Astrocyte of the cerebellum (primary cell): ENCODE measurements at regions not wholly inside any gene's neighbourhood (a gene's known extent, or its start where the extent isn't known, plus 50 kb on each side); places are given as distances from the start of the nearest gene placed in this dataset.

Source experiments
- DNase-seq: peaks from one replicate; pipeline ENCODE4 v3.0.0-alpha.2; 2011; ENCODE audit warnings: low read depth
- H3K4me3 ChIP-seq: 2 replicates; pipeline ENCODE4 v1.5.1; 2011; ENCODE audit warnings: mild to moderate bottlenecking, low read depth, low read length, moderate library complexity
- in situ Hi-C: cut with HindIII; loops from 2 replicates; pipeline ENCODE4 v1.10.0; 2017; ENCODE audit warnings: low sequenced_read_pairs
- TF ChIP-seq, protein P1 (sequence below): IDR thresholded peaks from 2 replicates; pipeline ENCODE4 v1.5.1; 2012; ENCODE audit warnings: low read length, low read depth, moderate library complexity, mild to moderate bottlenecking; ENCODE audit errors: missing control alignments

DNA sequence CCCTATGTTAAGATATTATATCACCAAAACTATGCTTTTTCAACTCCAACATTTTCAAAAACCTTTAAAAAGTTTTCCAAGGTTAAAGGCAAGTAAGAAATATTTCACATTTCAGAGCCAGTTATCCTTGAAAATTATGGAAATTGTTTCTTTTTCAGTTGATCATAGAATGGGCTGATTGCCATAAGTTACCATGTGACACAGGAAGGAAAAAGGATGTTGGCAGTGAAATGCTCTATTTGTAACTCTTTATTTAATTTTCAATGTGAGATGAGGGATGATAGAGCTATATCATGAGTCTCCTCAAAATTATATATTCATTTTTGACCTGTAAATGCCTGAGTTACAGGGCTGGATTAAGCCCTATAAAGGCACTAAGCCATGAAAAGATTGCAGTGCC, 93.0 kb upstream of the PLS3 start:
- DNase-seq = no peak
- no peak overlapping the region for H3K4me3 ChIP-seq
- in situ Hi-C loops = no loop called here
- TF ChIP-seq, protein P1, sequence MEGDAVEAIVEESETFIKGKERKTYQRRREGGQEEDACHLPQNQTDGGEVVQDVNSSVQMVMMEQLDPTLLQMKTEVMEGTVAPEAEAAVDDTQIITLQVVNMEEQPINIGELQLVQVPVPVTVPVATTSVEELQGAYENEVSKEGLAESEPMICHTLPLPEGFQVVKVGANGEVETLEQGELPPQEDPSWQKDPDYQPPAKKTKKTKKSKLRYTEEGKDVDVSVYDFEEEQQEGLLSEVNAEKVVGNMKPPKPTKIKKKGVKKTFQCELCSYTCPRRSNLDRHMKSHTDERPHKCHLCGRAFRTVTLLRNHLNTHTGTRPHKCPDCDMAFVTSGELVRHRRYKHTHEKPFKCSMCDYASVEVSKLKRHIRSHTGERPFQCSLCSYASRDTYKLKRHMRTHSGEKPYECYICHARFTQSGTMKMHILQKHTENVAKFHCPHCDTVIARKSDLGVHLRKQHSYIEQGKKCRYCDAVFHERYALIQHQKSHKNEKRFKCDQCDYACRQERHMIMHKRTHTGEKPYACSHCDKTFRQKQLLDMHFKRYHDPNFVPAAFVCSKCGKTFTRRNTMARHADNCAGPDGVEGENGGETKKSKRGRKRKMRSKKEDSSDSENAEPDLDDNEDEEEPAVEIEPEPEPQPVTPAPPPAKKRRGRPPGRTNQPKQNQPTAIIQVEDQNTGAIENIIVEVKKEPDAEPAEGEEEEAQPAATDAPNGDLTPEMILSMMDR = no peak

DNA sequence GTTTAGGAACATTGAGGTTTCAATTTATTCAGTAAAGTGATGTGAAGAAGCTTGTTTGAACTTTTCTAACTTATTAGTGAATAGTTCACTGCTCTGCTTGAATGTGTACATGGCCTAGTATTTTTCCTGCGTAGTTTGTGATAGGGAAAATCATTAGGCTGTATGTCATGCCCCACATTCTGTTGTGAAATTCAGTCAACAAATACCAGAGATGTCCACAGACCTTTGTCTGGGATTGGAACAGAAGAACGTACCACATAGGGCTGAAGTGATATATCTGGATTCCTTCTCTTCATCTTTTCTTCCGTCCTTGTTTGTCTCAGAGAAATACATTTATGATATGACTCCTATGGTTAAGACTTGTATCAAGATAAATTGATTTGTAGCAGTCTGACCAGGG, 88.8 kb upstream of the PLS3 start:
- in situ Hi-C loops = no loop called here
- TF ChIP-seq, protein P1 = no peak
- no peak overlapping the region for H3K4me3 ChIP-seq
- no peak for DNase-seq

DNA sequence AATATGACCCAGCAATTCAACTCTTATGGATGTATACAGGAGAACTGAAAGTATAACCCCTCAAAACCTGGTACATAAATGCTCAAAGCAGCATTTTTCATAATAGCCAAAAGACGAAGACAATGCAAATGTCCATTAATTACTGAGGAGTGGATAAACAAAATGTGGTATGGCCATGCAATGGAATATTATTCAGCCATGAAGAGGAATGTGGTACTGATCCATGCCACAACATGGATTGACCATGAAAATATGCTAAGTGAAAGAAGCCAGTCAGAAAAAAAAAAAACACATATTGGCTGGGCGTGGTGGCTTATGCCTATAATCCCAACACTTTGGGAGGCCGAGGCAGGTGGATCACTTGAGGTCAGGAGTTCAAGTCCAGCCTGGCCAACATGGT, 74.5 kb upstream of the PLS3 start:
- TF ChIP-seq, protein P1 = no peak
- no peak for DNase-seq
- H3K4me3 ChIP-seq = no peak overlapping the region
- in situ Hi-C loops = no loop called here

DNA sequence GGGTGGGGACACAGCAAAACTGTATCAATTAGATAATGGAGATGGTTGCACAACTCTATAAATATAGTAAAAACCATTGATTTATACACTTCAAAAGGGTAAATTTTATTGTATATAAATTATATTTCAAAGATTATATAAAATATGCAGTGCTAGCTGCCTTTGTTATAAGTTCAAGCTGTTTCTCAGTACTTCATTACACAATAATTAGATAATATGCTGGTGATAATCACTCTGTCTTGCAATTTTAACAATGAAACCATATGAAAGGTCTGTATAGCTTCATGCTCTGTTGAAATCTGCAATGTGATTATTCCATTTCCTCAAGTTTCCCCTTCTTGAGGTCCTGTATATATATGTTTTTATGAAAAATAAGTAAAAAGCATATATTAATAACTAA, 73.4 kb upstream of the PLS3 start:
- no peak overlapping the region for H3K4me3 ChIP-seq
- no peak for DNase-seq
- in situ Hi-C loops = no loop called here
- TF ChIP-seq, protein P1 = no peak

DNA sequence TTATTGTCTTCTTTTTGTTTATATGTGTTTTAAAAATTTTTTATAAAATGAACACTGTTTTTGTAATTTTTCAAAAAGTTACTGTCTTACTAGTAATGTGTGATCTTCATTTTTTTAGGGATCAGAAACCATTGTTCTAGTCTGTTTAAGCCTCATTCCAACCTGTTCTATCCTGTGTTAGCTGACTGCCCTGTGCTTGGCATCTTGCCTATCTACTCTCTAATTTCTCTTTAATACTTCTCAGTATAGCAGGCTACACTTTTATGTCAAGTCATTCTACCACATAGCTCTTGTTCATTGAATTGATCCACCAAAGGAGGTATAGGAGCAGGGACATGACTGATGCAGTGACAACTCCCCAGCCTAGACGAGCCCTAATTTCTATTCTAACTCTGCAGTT, 70.2 kb upstream of the PLS3 start:
- in situ Hi-C loops = no loop called here
- DNase-seq = no peak
- no peak overlapping the region for H3K4me3 ChIP-seq
- TF ChIP-seq, protein P1 = no peak

DNA sequence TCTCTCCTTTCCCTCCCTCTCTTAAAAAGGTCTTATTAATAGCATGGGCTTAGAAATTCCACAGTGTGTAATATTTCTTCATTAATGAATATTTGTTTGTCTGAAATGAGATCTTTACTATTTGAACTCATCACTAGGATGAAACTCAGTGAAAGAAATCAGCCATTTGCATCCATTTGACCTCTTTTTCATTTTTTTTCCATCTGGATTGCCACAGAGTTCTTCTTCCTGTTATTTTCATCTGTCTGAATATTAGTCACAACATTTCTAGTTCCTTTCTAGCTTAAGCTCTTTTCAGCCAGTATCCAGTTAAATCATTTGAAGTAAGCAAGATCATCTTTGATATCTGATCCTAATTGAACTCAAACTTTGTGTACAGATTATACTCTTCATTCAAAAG, 69.2 kb upstream of the PLS3 start:
- no peak for DNase-seq
- no peak overlapping the region for H3K4me3 ChIP-seq
- in situ Hi-C loops = no loop called here
- TF ChIP-seq, protein P1 = no peak

DNA sequence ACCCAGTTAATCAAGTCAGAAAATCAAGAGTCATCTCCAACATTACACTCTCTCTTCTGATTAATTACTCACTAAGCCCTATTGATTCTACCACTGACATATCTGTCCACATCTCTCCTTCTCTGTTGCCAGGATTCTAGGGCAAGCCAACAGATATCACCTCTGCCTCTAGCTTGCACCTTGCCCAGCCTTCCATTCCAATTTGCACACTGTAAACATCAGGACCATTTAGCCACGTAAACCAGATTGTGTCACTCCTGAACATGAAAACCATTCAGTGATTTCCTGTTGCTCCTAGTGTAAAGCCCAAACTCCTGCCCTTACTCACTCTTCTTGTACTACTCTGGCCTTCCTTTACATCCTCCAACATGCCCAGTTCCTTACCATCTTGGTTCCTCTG, 68.0 kb upstream of the PLS3 start:
- no peak for DNase-seq
- in situ Hi-C loops = no loop called here
- TF ChIP-seq, protein P1 = no peak
- H3K4me3 ChIP-seq = no peak overlapping the region
